OCI-LY7 (cell line): ENCODE measurements at regions not wholly inside any gene's neighbourhood (a gene's known extent, or its start where the extent isn't known, plus 50 kb on each side); places are given as distances from the start of the nearest gene placed in this dataset.

Experiments
- BruUV-seq: library from RNA; stranded (reverse); fragments of 400-500 nt; replicated peaks from 2 replicates; lab custom pipeline; 2021; lab: Mats Ljungman, UMichigan
- CTCF ChIA-PET: fragments of 300-600 bp; sonication (Branson Sonifier 250); formaldehyde crosslinking; loops from one replicate; lab custom pipeline; 2022; ENCODE audit warnings: antibody characterized with exemption; ENCODE audit not compliant: unreplicated experiment; lab: Charles Lee
- POLR2A ChIA-PET: fragments of 300-600 bp; sonication (Branson Sonifier 250); formaldehyde crosslinking; loops from one replicate; lab custom pipeline; 2022; ENCODE audit warnings: antibody characterized with exemption; lab: Charles Lee
- DNase-seq: peaks from one replicate; pipeline ENCODE4 v3.0.0-alpha.2; 2015; ENCODE audit warnings: low spot score
- H2AFZ ChIP-seq: fragments of 200-600 bp; sonication (generic), shearing (Covaris generic); 2 replicates; pipeline ENCODE4 v1.6.1; 2014; ENCODE audit warnings: mild to moderate bottlenecking, antibody characterized with exemption, low read length, moderate library complexity
- H3K27ac ChIP-seq: fragments of 200-600 bp; sonication (generic); 2 replicates; pipeline ENCODE4 v1.5.1; 2014; ENCODE audit warnings: mixed run types, low read depth, mild to moderate bottlenecking, moderate library complexity, low read length, inconsistent platforms; ENCODE audit not compliant: poor library complexity, severe bottlenecking
- H3K36me3 ChIP-seq: fragments of 200-600 bp; sonication (generic); 2 replicates; pipeline ENCODE4 v1.6.1; 2014; ENCODE audit warnings: mild to moderate bottlenecking, antibody characterized with exemption, low read length, moderate library complexity, mixed read lengths; ENCODE audit not compliant: insufficient read depth
- H3K4me1 ChIP-seq: fragments of 200-600 bp; sonication (generic); 2 replicates; pipeline ENCODE4 v1.5.1; 2014; ENCODE audit warnings: mild to moderate bottlenecking, low read length; ENCODE audit not compliant: insufficient read depth, poor library complexity, severe bottlenecking
- H3K4me2 ChIP-seq: fragments of 200-600 bp; sonication (generic); 2 replicates; pipeline ENCODE4 v1.6.1; 2014; ENCODE audit warnings: mild to moderate bottlenecking, low read length
- H3K4me3 ChIP-seq: fragments of 200-600 bp; sonication (generic); 2 replicates; pipeline ENCODE4 v1.5.1; 2014; ENCODE audit warnings: mild to moderate bottlenecking, low read depth, low read length; ENCODE audit not compliant: poor library complexity, severe bottlenecking
- H3K79me2 ChIP-seq: fragments of 200-600 bp; sonication (generic); 2 replicates; pipeline ENCODE4 v1.6.1; 2016; ENCODE audit warnings: low read depth, mild to moderate bottlenecking, low read length, moderate library complexity, mixed read lengths; ENCODE audit not compliant: insufficient read depth
- H3K9me2 ChIP-seq: fragments of 200-600 bp; sonication (generic); 2 replicates; pipeline ENCODE4 v1.6.1; 2016; ENCODE audit warnings: mild to moderate bottlenecking, low read length, mixed read lengths; ENCODE audit not compliant: insufficient read depth
- H3K9me3 ChIP-seq: fragments of 200-600 bp; sonication (generic); 2 replicates; pipeline ENCODE4 v1.6.1; 2014; ENCODE audit warnings: mild to moderate bottlenecking, mixed run types, low read length, mixed read lengths
- H4K20me1 ChIP-seq: fragments of 200-600 bp; sonication (generic); 2 replicates; pipeline ENCODE4 v1.6.1; 2014; ENCODE audit warnings: mild to moderate bottlenecking, antibody characterized with exemption, low read length, moderate library complexity, mixed read lengths; ENCODE audit not compliant: insufficient read depth
- CTCF ChIP-seq: fragments of 200-600 bp; sonication (generic); conservative IDR thresholded peaks from 2 replicates; pipeline ENCODE4 v1.5.1; 2014; ENCODE audit warnings: mild to moderate bottlenecking, antibody characterized with exemption, low read length, moderate library complexity, mixed read lengths
- EZH2phosphoT487 ChIP-seq: fragments of 200-600 bp; sonication (generic); IDR thresholded peaks from 2 replicates; pipeline ENCODE4 v1.6.1; 2018; ENCODE audit warnings: low read depth, borderline replicate concordance, mild to moderate bottlenecking, mixed run types, antibody characterized with exemption, low read length, moderate library complexity, mixed read lengths
- intact Hi-C: fragments of 100-400 bp; cut with micrococcal nuclease; formaldehyde crosslinking; loops from one replicate; pipeline ENCODE4 v1.10.0; 2022; ENCODE audit not compliant: unreplicated experiment

GRCh38 chr6:10230531-10230930, 184.3 kb downstream of the TFAP2A start:
- Histone ChIP-seq H4K20me1 (no peaks in the 10 kb centered on the region), H3K4me3 (no peak overlapping the region), H2AFZ (no peak overlapping the region), H3K9me3 (no peaks in the 10 kb centered on the region), H3K36me3 (no peaks in the 10 kb centered on the region), H3K4me1 (no peaks in the 10 kb centered on the region), H3K4me2 (no peak overlapping the region), H3K9me2 (no peaks in the 10 kb centered on the region), H3K79me2 (no peaks in the 10 kb centered on the region), H3K27ac (no peak overlapping the region)
- POLR2A ChIA-PET: interaction anchor here (1.0 kb wide), 1 partner anchor 174 kb away, joined by 10 read pairs; no protein-coding TSS in a partner anchor
- intact Hi-C loops: no loop called here
- no TSS peak for BruUV-seq
- TF ChIP-seq EZH2phosphoT487: no peak
- TF ChIP-seq CTCF: no peak
- CTCF ChIA-PET: no interaction called here
- DNase-seq: no peak

- H4K20me1 ChIP-seq: no peaks in the 10 kb centered on the region
- H3K4me2 ChIP-seq: no peak overlapping the region
- ChIA-PET POLR2A (no interaction called here), CTCF (no interaction called here)
- H3K9me3 ChIP-seq: no peaks in the 10 kb centered on the region
- H3K4me3 ChIP-seq: no peak overlapping the region
- no peak overlapping the region for H2AFZ ChIP-seq
- TF ChIP-seq CTCF (no peak), EZH2phosphoT487 (no peak)
- DNase-seq: no peak
- no TSS peak for BruUV-seq
- H3K27ac ChIP-seq: no peak overlapping the region
- H3K9me2 ChIP-seq: no peaks in the 10 kb centered on the region
- intact Hi-C loops: no loop called here
- H3K4me1 ChIP-seq: no peaks in the 10 kb centered on the region
- no peaks in the 10 kb centered on the region for H3K79me2 ChIP-seq
- no peaks in the 10 kb centered on the region for H3K36me3 ChIP-seq
Measured at GRCh38 chr6:10223841-10224240, 191.0 kb downstream of the TFAP2A start.

- Histone ChIP-seq H3K79me2 (no peaks in the 10 kb centered on the region), H3K9me2 (no peaks in the 10 kb centered on the region), H3K4me3 (no peak overlapping the region), H3K9me3 (no peaks in the 10 kb centered on the region), H3K4me1 (no peaks in the 10 kb centered on the region), H3K36me3 (no peaks in the 10 kb centered on the region), H4K20me1 (no peaks in the 10 kb centered on the region), H2AFZ (no peak overlapping the region), H3K4me2 (no peak overlapping the region), H3K27ac (no peak overlapping the region)
- ChIA-PET CTCF (no interaction called here), POLR2A (interaction anchor here (0.6 kb wide), 1 partner anchor 691 kb away, joined by 3 read pairs; no protein-coding TSS in a partner anchor)
- no TSS peak for BruUV-seq
- intact Hi-C loops: no loop called here
- TF ChIP-seq CTCF: no peak
- no peak for TF ChIP-seq EZH2phosphoT487
- no peak for DNase-seq
Measured at GRCh38 chr6:10221178-10221577, 193.7 kb downstream of the TFAP2A start.
